ENCODE measurements at regions not wholly inside any gene's neighbourhood (a gene's known extent, or its start where the extent isn't known, plus 50 kb on each side); places are given as distances from the start of the nearest gene placed in this dataset.

DNA sequence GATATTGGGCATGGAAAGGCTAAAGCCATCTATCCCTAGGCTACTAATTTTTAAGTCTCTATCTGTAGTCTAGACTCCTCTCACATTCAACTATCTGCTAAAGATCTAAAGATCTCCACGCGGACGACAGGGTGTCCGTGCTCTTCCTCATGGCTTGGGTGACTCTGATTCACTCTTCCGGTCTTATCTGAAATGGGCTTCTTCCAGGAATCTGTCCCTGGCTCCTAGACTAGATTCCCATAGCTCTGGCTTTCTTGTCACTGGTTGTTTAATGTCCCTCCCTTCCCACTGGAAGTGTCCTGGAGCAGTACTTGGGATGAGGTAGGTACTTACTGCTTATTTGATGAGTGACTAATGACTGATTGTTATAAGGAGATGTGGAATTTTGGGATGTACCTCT is 62.0 kb upstream of the PODXL start:
- TF ChIP-seq, protein P1, sequence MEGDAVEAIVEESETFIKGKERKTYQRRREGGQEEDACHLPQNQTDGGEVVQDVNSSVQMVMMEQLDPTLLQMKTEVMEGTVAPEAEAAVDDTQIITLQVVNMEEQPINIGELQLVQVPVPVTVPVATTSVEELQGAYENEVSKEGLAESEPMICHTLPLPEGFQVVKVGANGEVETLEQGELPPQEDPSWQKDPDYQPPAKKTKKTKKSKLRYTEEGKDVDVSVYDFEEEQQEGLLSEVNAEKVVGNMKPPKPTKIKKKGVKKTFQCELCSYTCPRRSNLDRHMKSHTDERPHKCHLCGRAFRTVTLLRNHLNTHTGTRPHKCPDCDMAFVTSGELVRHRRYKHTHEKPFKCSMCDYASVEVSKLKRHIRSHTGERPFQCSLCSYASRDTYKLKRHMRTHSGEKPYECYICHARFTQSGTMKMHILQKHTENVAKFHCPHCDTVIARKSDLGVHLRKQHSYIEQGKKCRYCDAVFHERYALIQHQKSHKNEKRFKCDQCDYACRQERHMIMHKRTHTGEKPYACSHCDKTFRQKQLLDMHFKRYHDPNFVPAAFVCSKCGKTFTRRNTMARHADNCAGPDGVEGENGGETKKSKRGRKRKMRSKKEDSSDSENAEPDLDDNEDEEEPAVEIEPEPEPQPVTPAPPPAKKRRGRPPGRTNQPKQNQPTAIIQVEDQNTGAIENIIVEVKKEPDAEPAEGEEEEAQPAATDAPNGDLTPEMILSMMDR (IDR thresholded peaks at IDR 0.05), result no peak
- no peak for TF ChIP-seq POLR2AphosphoS5 (IDR thresholded peaks at IDR 0.05)
- TF ChIP-seq POLR2A (IDR thresholded peaks at IDR 0.05), result no peak
- no peak for TF ChIP-seq EP300 (IDR thresholded peaks at IDR 0.05)

Data from gastroesophageal sphincter (tissue), 3 donors.